OCI-LY3 (cell line): ENCODE measurements at regions not wholly inside any gene's neighbourhood (a gene's known extent, or its start where the extent isn't known, plus 50 kb on each side); places are given as distances from the start of the nearest gene placed in this dataset.

Experiments used
- H2AFZ ChIP-seq: fragments of 200-600, 300-600 bp; shearing (Covaris generic); 2 replicates; pipeline ENCODE4 v1.6.0; 2014; ENCODE audit warnings: antibody characterized with exemption, low read depth, low read length
- H3K27ac ChIP-seq: fragments of 200-600, 300-600 bp; sonication (generic); 2 replicates; pipeline ENCODE4 v1.5.1; 2014; ENCODE audit warnings: mild to moderate bottlenecking, low read length, moderate library complexity, mixed read lengths
- H3K27me3 ChIP-seq: fragments of 200-600, 300-600 bp; sonication (generic); 2 replicates; pipeline ENCODE4 v1.6.1; 2014; ENCODE audit warnings: low read depth, low read length, mixed read lengths
- H3K36me3 ChIP-seq: fragments of 200-600, 300-600 bp; sonication (generic); replicated peaks from 2 replicates; pipeline ENCODE3; 2014; ENCODE audit warnings: low read depth, low read length, mixed read lengths
- H3K4me1 ChIP-seq: fragments of 300-600, 200-600 bp; sonication (generic); 2 replicates; pipeline ENCODE4 v1.6.1; 2014; ENCODE audit warnings: low read length, mixed read lengths
- H3K4me2 ChIP-seq: fragments of 200-600, 300-600 bp; sonication (generic); 2 replicates; pipeline ENCODE4 v1.6.1; 2014; ENCODE audit warnings: low read length, mixed read lengths
- H3K4me3 ChIP-seq: fragments of 300-600, 200-600 bp; sonication (generic); 2 replicates; pipeline ENCODE4 v1.5.1; 2014; ENCODE audit warnings: antibody characterized with exemption, mild to moderate bottlenecking, low read length, moderate library complexity
- H3K79me2 ChIP-seq: fragments of 300-600, 200-600 bp; shearing (Covaris generic); 2 replicates; pipeline ENCODE4 v1.6.1; 2014; ENCODE audit warnings: mild to moderate bottlenecking, low read length, mixed read lengths
- H3K9ac ChIP-seq: fragments of 300-600, 200-600 bp; shearing (Covaris generic); 2 replicates; pipeline ENCODE4 v1.6.0; 2014; ENCODE audit warnings: mild to moderate bottlenecking, low read length, moderate library complexity
- H3K9me3 ChIP-seq: fragments of 200-600, 300-600 bp; shearing (Covaris generic); 2 replicates; pipeline ENCODE4 v1.6.1; 2014; ENCODE audit warnings: low read length, mixed read lengths; ENCODE audit not compliant: insufficient read depth
- H4K20me1 ChIP-seq: fragments of 200-600, 300-600 bp; sonication (generic); 2 replicates; pipeline ENCODE4 v1.6.1; 2016; ENCODE audit warnings: low read length, mixed read lengths; ENCODE audit not compliant: insufficient read depth
- EZH2phosphoT487 ChIP-seq: fragments of 200-600 bp; shearing (Covaris generic); IDR thresholded peaks from 2 replicates; pipeline ENCODE4 v1.6.1; 2018; ENCODE audit warnings: antibody characterized with exemption, mixed run types, low read depth
- TF ChIP-seq, protein P1 (sequence below): fragments of 200-600, 300-600 bp; sonication (generic); IDR thresholded peaks from 2 replicates; pipeline ENCODE4 v1.5.1; 2014; ENCODE audit warnings: antibody characterized with exemption, low read length, low read depth

DNA sequence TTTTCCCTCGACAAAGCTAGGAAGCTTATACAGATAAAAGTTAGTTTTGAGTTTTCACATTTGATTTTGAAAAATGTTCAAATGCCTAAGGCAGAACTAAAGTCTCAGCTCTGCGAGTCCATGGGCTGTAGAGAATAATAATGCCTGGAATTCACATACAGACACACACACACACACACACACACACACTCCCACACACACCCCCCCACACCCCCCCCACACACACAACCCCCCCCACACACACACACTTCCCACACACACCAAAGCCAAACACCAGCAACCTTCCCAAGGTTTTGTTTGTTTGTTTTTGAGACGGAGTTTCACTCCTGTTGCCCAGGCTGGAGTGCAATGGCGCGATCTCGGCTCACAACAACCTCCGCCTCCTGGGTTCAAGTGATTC, 62.8 kb upstream of the EIF5 start:
- no peaks in the 10 kb centered on the region for H3K27me3 ChIP-seq
- H3K36me3 ChIP-seq: no peaks in the 10 kb centered on the region
- H4K20me1 ChIP-seq: no peaks in the 10 kb centered on the region
- H3K4me3 ChIP-seq: no peak overlapping the region
- no peak overlapping the region for H3K4me2 ChIP-seq
- H3K4me1 ChIP-seq: no peaks in the 10 kb centered on the region
- TF ChIP-seq, protein P1, sequence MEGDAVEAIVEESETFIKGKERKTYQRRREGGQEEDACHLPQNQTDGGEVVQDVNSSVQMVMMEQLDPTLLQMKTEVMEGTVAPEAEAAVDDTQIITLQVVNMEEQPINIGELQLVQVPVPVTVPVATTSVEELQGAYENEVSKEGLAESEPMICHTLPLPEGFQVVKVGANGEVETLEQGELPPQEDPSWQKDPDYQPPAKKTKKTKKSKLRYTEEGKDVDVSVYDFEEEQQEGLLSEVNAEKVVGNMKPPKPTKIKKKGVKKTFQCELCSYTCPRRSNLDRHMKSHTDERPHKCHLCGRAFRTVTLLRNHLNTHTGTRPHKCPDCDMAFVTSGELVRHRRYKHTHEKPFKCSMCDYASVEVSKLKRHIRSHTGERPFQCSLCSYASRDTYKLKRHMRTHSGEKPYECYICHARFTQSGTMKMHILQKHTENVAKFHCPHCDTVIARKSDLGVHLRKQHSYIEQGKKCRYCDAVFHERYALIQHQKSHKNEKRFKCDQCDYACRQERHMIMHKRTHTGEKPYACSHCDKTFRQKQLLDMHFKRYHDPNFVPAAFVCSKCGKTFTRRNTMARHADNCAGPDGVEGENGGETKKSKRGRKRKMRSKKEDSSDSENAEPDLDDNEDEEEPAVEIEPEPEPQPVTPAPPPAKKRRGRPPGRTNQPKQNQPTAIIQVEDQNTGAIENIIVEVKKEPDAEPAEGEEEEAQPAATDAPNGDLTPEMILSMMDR: no peak
- H3K9me3 ChIP-seq: no peaks in the 10 kb centered on the region
- H3K9ac ChIP-seq: no peak overlapping the region
- no peaks in the 10 kb centered on the region for H3K79me2 ChIP-seq
- H2AFZ ChIP-seq: no peak overlapping the region
- H3K27ac ChIP-seq: no peak overlapping the region

DNA sequence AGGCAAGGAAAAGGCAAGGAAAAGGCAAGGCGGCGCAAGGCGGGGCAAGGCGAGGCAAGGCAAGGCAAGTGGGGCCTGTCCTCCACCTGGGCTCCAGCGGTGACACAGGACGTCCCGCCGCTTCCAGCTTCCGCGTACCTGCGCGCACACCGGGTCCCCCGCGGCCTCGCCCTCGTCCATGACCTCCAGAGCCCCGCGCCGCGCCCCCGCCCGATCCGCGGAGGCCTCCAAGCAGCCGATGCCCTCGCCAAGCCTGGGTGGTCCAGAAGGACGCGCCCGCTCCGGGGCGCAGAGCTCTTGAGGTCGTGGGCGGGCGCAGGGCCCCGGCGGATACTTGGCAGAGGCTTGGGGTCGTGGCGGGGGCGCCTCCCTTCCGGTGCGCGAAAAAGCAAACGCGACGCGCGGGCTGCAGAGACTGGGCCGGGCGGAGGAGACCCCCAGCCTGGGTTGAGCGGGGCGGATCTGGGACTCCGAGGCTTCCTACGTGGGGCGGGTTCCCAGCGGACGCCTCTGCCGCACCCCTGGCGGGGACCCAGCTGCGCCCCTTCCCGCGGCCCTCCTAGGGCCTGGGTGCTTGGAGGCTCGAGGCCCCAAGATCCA, 60.8 kb upstream of the EIF5 start:
- H3K9me3 ChIP-seq: no peaks in the 10 kb centered on the region
- TF ChIP-seq EZH2phosphoT487: no peak
- TF ChIP-seq, protein P1: no peak
- H3K4me1 ChIP-seq: no peaks in the 10 kb centered on the region
- no peak overlapping the region for H3K4me2 ChIP-seq
- no peak overlapping the region for H2AFZ ChIP-seq
- H3K36me3 ChIP-seq: no peaks in the 10 kb centered on the region
- no peak overlapping the region for H3K4me3 ChIP-seq
- H3K9ac ChIP-seq: no peak overlapping the region
- no peak overlapping the region for H3K27ac ChIP-seq
- no peaks in the 10 kb centered on the region for H3K27me3 ChIP-seq
- H4K20me1 ChIP-seq: no peaks in the 10 kb centered on the region
- no peaks in the 10 kb centered on the region for H3K79me2 ChIP-seq

DNA sequence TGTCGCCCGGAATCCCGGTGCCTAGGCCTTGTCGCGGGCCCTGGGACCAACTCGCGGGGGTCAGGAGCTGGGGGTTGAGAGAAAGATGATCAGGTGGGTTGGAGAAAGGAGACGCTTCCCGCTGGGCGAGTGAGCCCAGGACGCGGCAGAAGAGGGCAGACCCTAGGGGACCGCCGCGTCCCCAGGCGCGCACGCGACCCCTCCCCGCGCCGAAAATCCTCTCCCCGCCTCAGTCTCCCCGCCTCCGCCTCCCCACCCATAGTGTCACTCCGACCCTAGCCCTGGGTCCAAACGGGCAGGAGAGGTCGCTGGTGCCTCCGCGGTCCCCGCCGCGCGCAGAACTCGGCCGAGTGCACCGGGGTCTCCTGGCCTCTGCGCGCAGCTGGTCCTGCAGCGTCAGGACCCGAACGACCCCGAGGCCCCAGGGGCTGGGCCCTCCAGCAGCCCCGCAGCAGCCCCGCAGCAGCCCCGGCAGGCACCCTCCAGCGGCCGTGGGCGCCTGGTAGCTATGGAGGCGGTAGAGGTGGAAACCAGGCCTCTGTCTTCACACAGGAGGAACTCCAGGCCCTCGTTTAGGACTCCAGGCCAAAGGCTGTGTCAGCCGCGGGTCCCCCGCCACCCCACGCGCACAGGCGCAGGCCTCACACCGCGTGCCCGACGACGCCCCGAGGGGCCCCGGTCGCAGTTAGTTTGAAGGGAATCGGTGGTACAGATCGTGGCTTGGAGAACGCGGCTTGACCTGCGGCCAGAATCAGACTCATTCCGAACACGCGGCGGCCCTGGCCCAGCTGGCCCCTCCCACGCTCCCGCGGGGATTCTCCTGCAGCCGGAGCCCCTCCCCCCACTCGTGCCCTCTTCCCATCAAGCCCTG, 60.1 kb upstream of the EIF5 start:
- Histone ChIP-seq H3K4me1 (no peaks in the 10 kb centered on the region), H3K4me2 (no peak overlapping the region), H3K36me3 (no peaks in the 10 kb centered on the region), H3K9ac (no peak overlapping the region), H3K27me3 (no peaks in the 10 kb centered on the region), H3K4me3 (no peak overlapping the region), H3K27ac (no peak overlapping the region), H3K79me2 (no peaks in the 10 kb centered on the region), H2AFZ (no peak overlapping the region), H3K9me3 (no peaks in the 10 kb centered on the region), H4K20me1 (no peaks in the 10 kb centered on the region)
- TF ChIP-seq EZH2phosphoT487: no peak
- TF ChIP-seq, protein P1: no peak

DNA sequence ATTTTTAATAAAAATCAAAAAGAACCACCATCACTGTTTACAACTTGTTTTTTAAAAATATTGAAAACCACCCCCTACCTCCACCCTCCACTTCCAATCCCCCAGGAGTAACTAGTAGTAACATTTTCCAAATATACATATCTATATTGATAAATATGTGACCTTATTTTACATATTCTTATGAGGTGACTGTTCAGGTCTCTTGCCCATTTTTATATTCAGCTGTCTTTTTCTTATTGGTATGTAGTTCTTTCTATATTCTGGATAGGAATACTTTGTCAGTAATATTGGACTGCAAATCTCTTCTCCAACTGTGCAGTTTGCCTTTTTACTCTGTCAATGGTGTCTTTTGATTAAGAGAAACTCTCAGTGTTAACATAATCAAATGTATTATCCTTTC, 59.0 kb upstream of the EIF5 start:
- H3K4me2 ChIP-seq: no peak overlapping the region
- no peaks in the 10 kb centered on the region for H3K79me2 ChIP-seq
- H2AFZ ChIP-seq: no peak overlapping the region
- H3K36me3 ChIP-seq: no peaks in the 10 kb centered on the region
- H3K27ac ChIP-seq: no peak overlapping the region
- H4K20me1 ChIP-seq: no peaks in the 10 kb centered on the region
- no peak for TF ChIP-seq EZH2phosphoT487
- TF ChIP-seq, protein P1: no peak
- no peaks in the 10 kb centered on the region for H3K4me1 ChIP-seq
- H3K4me3 ChIP-seq: no peak overlapping the region
- H3K9me3 ChIP-seq: no peaks in the 10 kb centered on the region
- H3K27me3 ChIP-seq: no peaks in the 10 kb centered on the region
- H3K9ac ChIP-seq: no peak overlapping the region
